ENCODE measurements at regions not wholly inside any gene's neighbourhood (a gene's known extent, or its start where the extent isn't known, plus 50 kb on each side); places are given as distances from the start of the nearest gene placed in this dataset.

- DNase-seq (ENCODE audit: low read depth): no peak
These were observed 280.4 kb downstream of the HAPSTR1 start for GRCh38 chr16:9371713-9372448.

- no peak for DNase-seq (ENCODE audit: low read depth)
These were observed 281.8 kb downstream of the HAPSTR1 start for GRCh38 chr16:9372934-9373890.

- DNase-seq (ENCODE audit: low read depth): no peak
These were observed 282.6 kb downstream of the HAPSTR1 start for GRCh38 chr16:9374061-9374460.

GRCh38 chr16:9378876-9379275 lies 287.4 kb downstream of the HAPSTR1 start:
- peak; percentile 20 for DNase-seq (ENCODE audit: low read depth)

- no peak for DNase-seq (ENCODE audit: low read depth)
These were observed 288.8 kb downstream of the HAPSTR1 start for GRCh38 chr16:9380221-9380620.

- no peak for DNase-seq (ENCODE audit: low read depth)
These were observed 290.0 kb downstream of the HAPSTR1 start for GRCh38 chr16:9381399-9381798.

GRCh38 chr16:9381905-9382304 lies 290.5 kb downstream of the HAPSTR1 start:
- no peak for DNase-seq (ENCODE audit: low read depth)

GRCh38 chr16:9383281-9383680 lies 291.8 kb downstream of the HAPSTR1 start:
- DNase-seq (ENCODE audit: low read depth): no peak

GRCh38 chr16:9384141-9384540 lies 292.7 kb downstream of the HAPSTR1 start:
- no peak for DNase-seq (ENCODE audit: low read depth)

- no peak for DNase-seq (ENCODE audit: low read depth)
These were observed 298.2 kb downstream of the HAPSTR1 start for GRCh38 chr16:9389543-9390207.

GRCh38 chr16:9392956-9393355 lies 301.5 kb downstream of the HAPSTR1 start:
- DNase-seq (ENCODE audit: low read depth): no peak

GRCh38 chr16:9393591-9393990 lies 302.1 kb downstream of the HAPSTR1 start:
- no peak for DNase-seq (ENCODE audit: low read depth)

GRCh38 chr16:9395958-9396359 lies 304.5 kb downstream of the HAPSTR1 start:
- DNase-seq (ENCODE audit: low read depth): no peak

- no peak for DNase-seq (ENCODE audit: low read depth)
These were observed 308.1 kb downstream of the HAPSTR1 start for GRCh38 chr16:9399573-9399972.

GRCh38 chr16:9401173-9401572 lies 309.7 kb downstream of the HAPSTR1 start:
- DNase-seq (ENCODE audit: low read depth): no peak

GRCh38 chr16:9402293-9402860 lies 310.9 kb downstream of the HAPSTR1 start:
- no peak for DNase-seq (ENCODE audit: low read depth)

- DNase-seq (ENCODE audit: low read depth): no peak
These were observed 313.4 kb downstream of the HAPSTR1 start for GRCh38 chr16:9404811-9405210.

- no peak for DNase-seq (ENCODE audit: low read depth)
These were observed 314.7 kb downstream of the HAPSTR1 start for GRCh38 chr16:9406038-9406712.

GRCh38 chr16:9407206-9407758 lies 315.8 kb downstream of the HAPSTR1 start:
- no peak for DNase-seq (ENCODE audit: low read depth)

GRCh38 chr16:9408297-9408878 lies 316.9 kb downstream of the HAPSTR1 start:
- DNase-seq (ENCODE audit: low read depth): no peak

All from HT1080 (cell line).